ENCODE measurements at regions not wholly inside any gene's neighbourhood (a gene's known extent, or its start where the extent isn't known, plus 50 kb on each side); places are given as distances from the start of the nearest gene placed in this dataset.

DNA sequence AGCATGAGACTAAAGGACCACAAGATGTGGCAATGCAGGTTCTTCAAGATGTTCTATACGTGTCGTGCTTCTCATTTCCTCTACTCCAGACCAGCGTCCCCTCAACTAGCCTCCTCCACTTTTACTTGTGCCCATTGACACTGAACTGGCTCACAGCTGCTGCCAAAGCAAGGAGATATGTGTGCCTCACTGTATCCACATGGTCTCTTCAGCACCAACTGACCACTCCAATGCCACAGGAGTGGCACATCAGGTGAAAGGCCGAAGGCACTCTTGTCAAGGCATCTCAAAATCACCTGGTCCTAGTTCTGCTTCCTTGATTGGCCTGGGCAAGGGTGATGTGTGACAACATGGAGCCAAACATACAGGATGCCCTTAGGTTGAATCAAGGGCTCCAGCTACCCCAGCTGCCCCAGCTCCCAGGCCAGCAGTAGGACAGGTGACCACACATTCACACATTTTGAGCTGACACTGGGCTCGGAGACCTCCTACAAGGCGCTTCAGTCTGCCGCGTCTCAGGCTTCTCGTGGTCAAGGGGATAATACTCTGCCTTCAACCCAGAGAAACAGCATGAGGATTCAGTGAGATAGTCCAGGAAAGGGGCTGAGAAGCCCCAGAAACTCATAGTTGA lies 205.2 kb upstream of the CDH4 start:
- DNase-seq (no peak), ATAC-seq (ENCODE audit: low FRiP score) (no peak)
- Histone ChIP-seq H3K4me3 (ENCODE audit: low read length in 2 of 2) (no peak overlapping the region), H3K9me3 (ENCODE audit: control insufficient read depth, low read length) (no peaks in the 10 kb centered on the region), H3K27me3 (ENCODE audit: control insufficient read depth in 1 of 2, insufficient read depth in 2 of 2, low read length in 1 of 2) (no peaks in the 10 kb centered on the region), H3K4me1 (ENCODE audit: control insufficient read depth in 1 of 2, insufficient read depth in 2 of 2, low read length in 2 of 2) (no peaks in the 10 kb centered on the region), H3K36me3 (ENCODE audit: control insufficient read depth in 1 of 2, insufficient read depth in 2 of 2, low read length in 1 of 2) (no peaks in the 10 kb centered on the region), H3K27ac (ENCODE audit: low read depth in 1 of 2, low read length in 2 of 2) (no peak overlapping the region)
- intact Hi-C loops (cut with DNase I) = no loop called here
- WGBS, 2 donors = 87% methylated on average over 9 of the region's 9 CpGs

DNA sequence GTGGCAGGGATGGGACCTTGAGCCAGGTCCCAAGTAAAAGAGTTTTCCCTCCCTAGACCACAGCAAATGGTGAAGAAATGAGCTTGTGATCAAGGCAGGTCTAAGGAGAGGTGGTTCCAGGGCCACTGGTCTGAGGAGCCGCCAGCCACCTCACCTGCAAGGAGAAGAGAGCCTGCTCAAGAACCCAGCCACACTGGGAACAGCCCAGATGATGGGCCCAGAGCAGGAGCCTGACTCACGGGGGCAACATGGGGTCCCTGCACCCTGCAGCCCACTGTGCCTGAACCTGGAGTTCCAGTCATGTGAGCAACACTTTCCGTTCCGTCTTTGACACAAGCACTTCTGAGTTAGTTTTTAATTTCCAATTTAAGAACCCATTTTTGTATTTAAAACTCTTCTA lies 204.5 kb upstream of the CDH4 start:
- no peak for DNase-seq
- no peaks in the 10 kb centered on the region for H3K9me3 ChIP-seq (ENCODE audit: control insufficient read depth, low read length)
- H3K4me3 ChIP-seq (ENCODE audit: low read length in 2 of 2) = no peak overlapping the region
- WGBS, 2 donors = 83 to 87% methylated on average over 4 of the region's 4 CpGs
- no peak overlapping the region for H3K27ac ChIP-seq (ENCODE audit: low read depth in 1 of 2, low read length in 2 of 2)
- H3K36me3 ChIP-seq (ENCODE audit: control insufficient read depth in 1 of 2, insufficient read depth in 2 of 2, low read length in 1 of 2) = no peaks in the 10 kb centered on the region
- H3K27me3 ChIP-seq (ENCODE audit: control insufficient read depth in 1 of 2, insufficient read depth in 2 of 2, low read length in 1 of 2) = no peaks in the 10 kb centered on the region
- intact Hi-C loops (cut with DNase I) = no loop called here
- H3K4me1 ChIP-seq (ENCODE audit: control insufficient read depth in 1 of 2, insufficient read depth in 2 of 2, low read length in 2 of 2) = no peaks in the 10 kb centered on the region
- no peak for ATAC-seq (ENCODE audit: low FRiP score)

DNA sequence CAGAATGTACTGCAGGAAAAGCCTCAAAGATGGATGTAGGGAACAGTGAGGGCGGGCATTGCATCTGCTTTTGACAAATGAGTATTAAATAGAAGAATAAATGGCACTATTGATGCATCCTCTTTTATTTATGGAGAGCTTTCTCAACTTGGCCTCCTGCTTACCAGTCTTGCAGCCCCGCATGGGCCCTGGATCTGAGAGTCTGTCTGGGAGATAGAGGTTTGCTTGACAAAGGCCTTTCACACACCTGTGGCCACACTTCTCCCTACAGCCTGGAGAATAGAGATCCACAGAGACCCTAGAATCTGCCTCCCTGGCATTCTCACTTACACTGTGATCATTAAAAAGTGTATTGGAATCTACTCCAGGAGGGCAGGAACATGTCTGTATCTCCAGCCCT lies 203.8 kb upstream of the CDH4 start:
- DNase-seq (no peak), ATAC-seq (ENCODE audit: low FRiP score) (no peak)
- Histone ChIP-seq H3K27ac (ENCODE audit: low read depth in 1 of 2, low read length in 2 of 2) (no peak overlapping the region), H3K4me1 (ENCODE audit: control insufficient read depth in 1 of 2, insufficient read depth in 2 of 2, low read length in 2 of 2) (no peaks in the 10 kb centered on the region), H3K9me3 (ENCODE audit: control insufficient read depth, low read length) (no peaks in the 10 kb centered on the region), H3K27me3 (ENCODE audit: control insufficient read depth in 1 of 2, insufficient read depth in 2 of 2, low read length in 1 of 2) (no peaks in the 10 kb centered on the region), H3K4me3 (ENCODE audit: low read length in 2 of 2) (no peak overlapping the region), H3K36me3 (ENCODE audit: control insufficient read depth in 1 of 2, insufficient read depth in 2 of 2, low read length in 1 of 2) (no peaks in the 10 kb centered on the region)
- intact Hi-C loops (cut with DNase I) = no loop called here
- 82 to 84% methylated on average over 2 of the region's 2 CpGs for WGBS, 2 donors

DNA sequence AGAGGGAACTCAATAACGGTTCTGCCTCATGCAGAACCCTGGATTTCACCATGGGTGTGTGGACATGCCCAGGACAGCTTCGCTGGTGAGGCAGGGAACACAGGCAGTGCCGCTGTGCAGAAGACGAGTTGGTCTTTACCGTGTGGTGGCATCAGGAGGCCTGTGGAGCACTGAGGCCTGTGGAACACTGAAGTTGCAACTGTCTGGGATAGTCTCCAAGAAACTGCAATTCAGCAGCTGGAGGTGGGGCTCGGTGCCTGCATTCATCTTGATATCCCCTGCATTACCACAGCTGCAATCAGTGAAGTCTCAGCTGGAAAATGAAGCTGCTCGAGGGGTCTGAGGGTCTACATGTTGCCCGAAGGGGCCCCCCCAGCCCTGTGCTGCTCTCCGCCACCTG lies 202.4 kb upstream of the CDH4 start:
- Histone ChIP-seq H3K36me3 (ENCODE audit: control insufficient read depth in 1 of 2, insufficient read depth in 2 of 2, low read length in 1 of 2) (no peaks in the 10 kb centered on the region), H3K4me1 (ENCODE audit: control insufficient read depth in 1 of 2, insufficient read depth in 2 of 2, low read length in 2 of 2) (no peaks in the 10 kb centered on the region), H3K9me3 (ENCODE audit: control insufficient read depth, low read length) (no peaks in the 10 kb centered on the region), H3K4me3 (ENCODE audit: low read length in 2 of 2) (no peak overlapping the region), H3K27me3 (ENCODE audit: control insufficient read depth in 1 of 2, insufficient read depth in 2 of 2, low read length in 1 of 2) (no peaks in the 10 kb centered on the region), H3K27ac (ENCODE audit: low read depth in 1 of 2, low read length in 2 of 2) (no peak overlapping the region)
- no peak for ATAC-seq (ENCODE audit: low FRiP score)
- WGBS, 2 donors = 80 to 81% methylated on average over 9 of the region's 9 CpGs
- intact Hi-C loops (cut with DNase I) = no loop called here
- no peak for DNase-seq

DNA sequence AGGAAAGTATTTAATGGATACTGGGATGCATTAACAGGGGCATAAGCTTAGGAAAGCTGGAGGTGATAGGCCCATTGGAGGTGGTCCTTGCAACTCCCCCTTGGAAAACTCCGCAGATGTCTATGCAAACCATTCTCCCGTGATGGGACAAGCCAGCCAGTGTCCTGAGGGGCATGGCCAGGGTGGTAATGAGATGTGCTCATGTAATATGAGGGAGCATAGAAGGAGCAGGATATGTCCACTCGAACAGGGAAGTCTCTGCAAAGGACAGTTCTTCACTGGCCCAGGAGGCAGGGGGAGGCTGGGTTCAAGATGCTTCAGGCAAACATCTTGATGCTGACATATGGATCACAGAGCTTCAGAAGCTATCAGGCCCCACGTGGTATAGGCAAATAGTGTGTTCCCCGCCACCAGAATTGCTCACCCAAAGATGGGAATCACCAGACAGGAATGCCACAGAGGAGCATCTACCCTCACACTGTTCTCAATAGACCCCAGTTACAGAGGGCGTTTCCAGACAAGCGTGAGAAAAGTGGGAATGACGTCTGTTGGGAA lies 201.6 kb upstream of the CDH4 start:
- H3K27me3 ChIP-seq (ENCODE audit: control insufficient read depth in 1 of 2, insufficient read depth in 2 of 2, low read length in 1 of 2) = no peaks in the 10 kb centered on the region
- no peaks in the 10 kb centered on the region for H3K36me3 ChIP-seq (ENCODE audit: control insufficient read depth in 1 of 2, insufficient read depth in 2 of 2, low read length in 1 of 2)
- no peak overlapping the region for H3K4me3 ChIP-seq (ENCODE audit: low read length in 2 of 2)
- intact Hi-C loops (cut with DNase I) = no loop called here
- DNase-seq (no peak), ATAC-seq (ENCODE audit: low FRiP score) (no peak)
- no peaks in the 10 kb centered on the region for H3K9me3 ChIP-seq (ENCODE audit: control insufficient read depth, low read length)
- WGBS, 2 donors = 76 to 82% methylated on average over 8 of the region's 8 CpGs
- H3K4me1 ChIP-seq (ENCODE audit: control insufficient read depth in 1 of 2, insufficient read depth in 2 of 2, low read length in 2 of 2) = no peaks in the 10 kb centered on the region
- H3K27ac ChIP-seq (ENCODE audit: low read depth in 1 of 2, low read length in 2 of 2) = no peak overlapping the region

DNA sequence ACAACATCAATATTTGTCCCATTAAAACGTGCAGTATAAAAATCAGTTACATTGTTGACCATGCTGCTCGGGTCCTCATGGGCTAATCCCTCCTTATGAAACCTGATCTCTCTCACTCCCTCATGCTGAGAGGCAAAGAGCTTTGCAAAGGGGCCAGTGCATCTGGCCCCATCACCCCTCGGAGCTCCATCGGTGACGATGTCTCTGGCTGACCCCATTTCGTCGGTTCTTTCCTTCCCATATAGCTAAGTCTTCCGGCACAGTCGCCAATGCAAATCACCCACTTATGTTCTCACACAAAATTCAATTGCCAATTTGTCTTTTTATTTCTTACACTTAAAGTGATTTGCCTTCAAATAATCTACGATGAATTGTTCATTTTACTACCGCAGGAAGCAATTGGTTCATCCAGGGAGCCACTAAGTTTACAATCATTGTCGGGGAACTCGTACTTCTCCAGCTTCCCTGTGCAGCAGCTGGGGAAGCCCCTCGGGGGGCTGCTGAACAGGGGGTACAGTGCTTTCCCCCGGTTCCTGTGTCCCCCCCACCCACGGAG lies 199.8 kb upstream of the CDH4 start:
- Histone ChIP-seq H3K27ac (ENCODE audit: low read depth in 1 of 2, low read length in 2 of 2) (no peak overlapping the region), H3K4me3 (ENCODE audit: low read length in 2 of 2) (no peak overlapping the region), H3K9me3 (ENCODE audit: control insufficient read depth, low read length) (no peaks in the 10 kb centered on the region), H3K36me3 (ENCODE audit: control insufficient read depth in 1 of 2, insufficient read depth in 2 of 2, low read length in 1 of 2) (no peaks in the 10 kb centered on the region), H3K4me1 (ENCODE audit: control insufficient read depth in 1 of 2, insufficient read depth in 2 of 2, low read length in 2 of 2) (no peaks in the 10 kb centered on the region), H3K27me3 (ENCODE audit: control insufficient read depth in 1 of 2, insufficient read depth in 2 of 2, low read length in 1 of 2) (no peaks in the 10 kb centered on the region)
- DNase-seq (no peak), ATAC-seq (ENCODE audit: low FRiP score) (no peak)
- 51 to 61% methylated on average over 16 of the region's 16 CpGs for WGBS, 2 donors
- intact Hi-C loops (cut with DNase I) = no loop called here

DNA sequence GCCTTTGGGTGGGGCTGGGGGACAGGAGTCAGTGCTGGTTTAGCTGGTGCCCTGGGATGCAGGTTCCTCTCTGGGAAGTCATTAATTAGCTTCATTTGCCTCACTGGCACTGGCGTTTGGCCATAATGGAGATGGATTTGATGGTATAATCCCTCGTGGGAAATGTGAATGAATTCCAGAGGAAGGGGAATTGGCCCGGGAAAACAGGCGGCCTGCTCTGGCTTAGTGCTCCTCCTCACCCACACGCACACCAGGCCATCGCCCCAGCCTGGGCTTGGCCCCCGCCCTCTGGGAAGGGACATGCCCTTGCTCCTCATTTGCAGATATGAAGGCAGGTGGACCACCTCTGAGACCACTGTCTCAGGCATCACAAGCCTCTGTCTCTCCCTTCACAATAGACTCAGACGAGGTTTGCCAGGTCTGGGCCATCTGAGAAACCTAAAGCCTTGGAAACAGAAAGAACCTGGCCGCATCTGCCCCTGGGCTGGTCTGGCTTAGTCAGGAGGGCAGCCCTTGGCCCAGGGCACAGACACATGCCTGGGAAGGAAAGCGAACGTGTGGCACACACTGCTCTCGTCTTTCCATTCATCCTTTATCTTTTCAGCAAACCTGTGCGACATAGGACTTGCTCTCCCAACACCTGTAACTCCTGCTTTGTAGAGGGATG lies 199.2 kb upstream of the CDH4 start:
- DNase-seq = no peak
- intact Hi-C loops (cut with DNase I) = no loop called here

DNA sequence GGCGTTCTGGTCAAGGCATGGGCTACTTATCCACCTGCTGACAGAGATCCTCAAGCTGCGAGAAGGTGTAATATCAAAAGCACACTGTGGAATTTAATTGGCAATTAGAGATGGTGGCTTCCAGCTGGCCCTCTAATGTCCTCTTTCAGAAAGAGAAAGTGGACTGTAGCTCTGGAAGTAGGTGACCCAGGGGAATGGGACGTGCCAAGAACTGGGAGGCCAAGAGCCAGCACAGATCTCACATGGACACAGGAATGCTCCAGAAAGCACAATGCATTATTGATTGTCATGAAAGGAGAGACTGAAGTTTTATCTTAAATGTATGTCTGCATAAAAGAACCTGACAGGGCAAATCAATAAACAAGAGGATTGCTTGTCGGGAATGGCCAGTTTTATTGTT lies 198.6 kb upstream of the CDH4 start:
- DNase-seq = no peak
- no peak overlapping the region for H3K27ac ChIP-seq (ENCODE audit: low read depth in 1 of 2, low read length in 2 of 2)
- H3K4me1 ChIP-seq (ENCODE audit: control insufficient read depth in 1 of 2, insufficient read depth in 2 of 2, low read length in 2 of 2) = no peaks in the 10 kb centered on the region
- no peaks in the 10 kb centered on the region for H3K36me3 ChIP-seq (ENCODE audit: control insufficient read depth in 1 of 2, insufficient read depth in 2 of 2, low read length in 1 of 2)
- H3K27me3 ChIP-seq (ENCODE audit: control insufficient read depth in 1 of 2, insufficient read depth in 2 of 2, low read length in 1 of 2) = no peaks in the 10 kb centered on the region
- H3K9me3 ChIP-seq (ENCODE audit: control insufficient read depth, low read length) = no peaks in the 10 kb centered on the region
- ATAC-seq (ENCODE audit: low FRiP score) = no peak
- 58 to 63% methylated on average over 4 of the region's 4 CpGs for WGBS, 2 donors
- intact Hi-C loops (cut with DNase I) = no loop called here
- H3K4me3 ChIP-seq (ENCODE audit: low read length in 2 of 2) = no peak overlapping the region

More for the DNA sequence above, 199.2 kb upstream of the CDH4 start:
- WGBS, 2 donors = 40 to 48% methylated on average over 13 of the region's 13 CpGs
- H3K4me3 ChIP-seq (ENCODE audit: low read length in 2 of 2) = no peak overlapping the region
- no peak for ATAC-seq (ENCODE audit: low FRiP score)
- H3K4me1 ChIP-seq (ENCODE audit: control insufficient read depth in 1 of 2, insufficient read depth in 2 of 2, low read length in 2 of 2) = no peaks in the 10 kb centered on the region
- H3K27ac ChIP-seq (ENCODE audit: low read depth in 1 of 2, low read length in 2 of 2) = no peak overlapping the region
- no peaks in the 10 kb centered on the region for H3K36me3 ChIP-seq (ENCODE audit: control insufficient read depth in 1 of 2, insufficient read depth in 2 of 2, low read length in 1 of 2)
- no peaks in the 10 kb centered on the region for H3K9me3 ChIP-seq (ENCODE audit: control insufficient read depth, low read length)
- no peaks in the 10 kb centered on the region for H3K27me3 ChIP-seq (ENCODE audit: control insufficient read depth in 1 of 2, insufficient read depth in 2 of 2, low read length in 1 of 2)

DNA sequence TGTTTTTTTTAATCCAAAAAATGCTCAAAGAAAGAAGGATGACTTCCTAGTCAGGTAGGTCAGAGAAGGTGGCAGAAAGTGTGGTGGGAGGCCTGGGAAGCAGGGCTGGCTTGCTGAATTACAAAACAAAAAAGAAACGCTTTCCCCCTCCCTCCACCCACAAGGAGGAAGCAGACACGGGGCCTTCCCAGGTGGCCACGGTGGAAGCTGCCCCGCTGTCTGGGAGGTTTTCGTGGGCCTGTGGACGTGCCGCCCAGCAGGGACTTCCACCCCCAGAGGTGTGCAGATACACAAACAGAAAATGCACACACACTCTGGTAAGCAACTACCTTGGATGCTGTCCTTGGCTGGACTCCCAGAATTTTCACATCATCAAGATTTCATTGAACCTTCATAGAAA lies 198.2 kb upstream of the CDH4 start:
- no peak for DNase-seq
- no peaks in the 10 kb centered on the region for H3K36me3 ChIP-seq (ENCODE audit: control insufficient read depth in 1 of 2, insufficient read depth in 2 of 2, low read length in 1 of 2)
- 54 to 57% methylated on average over 7 of the region's 7 CpGs for WGBS, 2 donors
- no peaks in the 10 kb centered on the region for H3K4me1 ChIP-seq (ENCODE audit: control insufficient read depth in 1 of 2, insufficient read depth in 2 of 2, low read length in 2 of 2)
- no peaks in the 10 kb centered on the region for H3K9me3 ChIP-seq (ENCODE audit: control insufficient read depth, low read length)
- no peaks in the 10 kb centered on the region for H3K27me3 ChIP-seq (ENCODE audit: control insufficient read depth in 1 of 2, insufficient read depth in 2 of 2, low read length in 1 of 2)
- H3K27ac ChIP-seq (ENCODE audit: low read depth in 1 of 2, low read length in 2 of 2) = no peak overlapping the region
- intact Hi-C loops (cut with DNase I) = no loop called here
- no peak for ATAC-seq (ENCODE audit: low FRiP score)
- H3K4me3 ChIP-seq (ENCODE audit: low read length in 2 of 2) = no peak overlapping the region
